SK-N-SH treated with all-trans-retinoic acid at 6 μM for 48 hours (cell line): ENCODE measurements at regions not wholly inside any gene's neighbourhood (a gene's known extent, or its start where the extent isn't known, plus 50 kb on each side); places are given as distances from the start of the nearest gene placed in this dataset.
"Not testable (repeated sequence)": the region's sequence is repeated elsewhere in the genome, so short reads cannot be mapped to it uniquely, and the experiment has no call there.

ENCODE experiments used
- ATAC-seq: fragments of 200-7000 bp; cut with Tn5 transposase; 3 replicates; pipeline ENCODE4 v1.9.1; 2020; ENCODE audit warnings: mild to moderate bottlenecking, moderate library complexity
- ARNTL ChIP-seq: fragments of 450-650 bp; formaldehyde crosslinking; IDR thresholded peaks from 2 replicates; pipeline ENCODE4 v1.5.0; 2020; ENCODE audit warnings: low read depth, mild to moderate bottlenecking, moderate library complexity, borderline replicate concordance
- BACH2 ChIP-seq: fragments of 250-450 bp; sonication (Bioruptor Pico); IDR thresholded peaks from 2 replicates; pipeline ENCODE4 v1.9.0; 2021; ENCODE audit warnings: mild to moderate bottlenecking, borderline replicate concordance
- CSDC2 ChIP-seq: fragments of 250-450 bp; sonication (Bioruptor Pico); IDR thresholded peaks from 2 replicates; pipeline ENCODE4 v1.5.0; 2020; ENCODE audit warnings: mild to moderate bottlenecking, moderate library complexity
- CSRNP3 ChIP-seq: fragments of 250-450 bp; sonication (Bioruptor Pico); IDR thresholded peaks from 2 replicates; pipeline ENCODE4 v1.5.1; 2021; ENCODE audit warnings: mild to moderate bottlenecking, moderate library complexity
- ESRRG ChIP-seq: fragments of 250-450 bp; sonication (Bioruptor Pico); IDR thresholded peaks from 2 replicates; pipeline ENCODE4 v1.6.1; 2021; ENCODE audit warnings: mild to moderate bottlenecking
- GLIS3 ChIP-seq: fragments of 250-450 bp; sonication (Bioruptor Pico); IDR thresholded peaks from 2 replicates; pipeline ENCODE4 v1.5.0; 2020; ENCODE audit warnings: mild to moderate bottlenecking, moderate library complexity
- ISL1 ChIP-seq: fragments of 250-450 bp; sonication (Bioruptor Pico); IDR thresholded peaks from 2 replicates; pipeline ENCODE4 v2.1.2; 2022; ENCODE audit warnings: mild to moderate bottlenecking, moderate library complexity
- PPARA ChIP-seq: fragments of 250-450 bp; sonication (Bioruptor Pico); IDR thresholded peaks from 2 replicates; pipeline ENCODE4 v1.5.0; 2020; ENCODE audit warnings: mild to moderate bottlenecking, borderline replicate concordance
- RARB ChIP-seq: fragments of 250-450 bp; sonication (Bioruptor Pico); IDR thresholded peaks from 2 replicates; pipeline ENCODE4 v1.8.0; 2021; ENCODE audit warnings: mild to moderate bottlenecking, moderate library complexity
- SNAI2 ChIP-seq: fragments of 250-450 bp; sonication (Bioruptor Pico); IDR thresholded peaks from 2 replicates; pipeline ENCODE4 v1.5.0; 2020; ENCODE audit warnings: mild to moderate bottlenecking, moderate library complexity
- TOX ChIP-seq: fragments of 250-450 bp; sonication (Bioruptor Pico); IDR thresholded peaks from 2 replicates; pipeline ENCODE4 v1.8.0; 2021; ENCODE audit warnings: mild to moderate bottlenecking, moderate library complexity, borderline replicate concordance
- TSHZ2 ChIP-seq: fragments of 250-450 bp; sonication (Bioruptor Pico); IDR thresholded peaks from 2 replicates; pipeline ENCODE4 v1.5.0; 2020; ENCODE audit warnings: mild to moderate bottlenecking, moderate library complexity
- ZC3H10 ChIP-seq: fragments of 250-450 bp; sonication (Bioruptor Pico); IDR thresholded peaks from 2 replicates; pipeline ENCODE4 v1.5.1; 2021; ENCODE audit warnings: mild to moderate bottlenecking, moderate library complexity
- ZFP3 ChIP-seq: fragments of 250-450 bp; sonication (Bioruptor Pico); IDR thresholded peaks from 2 replicates; pipeline ENCODE4 v1.5.0; 2020; ENCODE audit warnings: mild to moderate bottlenecking, moderate library complexity
- ZNF565 ChIP-seq: fragments of 450-650 bp; formaldehyde crosslinking; conservative IDR thresholded peaks from 2 replicates; pipeline ENCODE4 v1.5.0; 2020; ENCODE audit warnings: low read depth, mild to moderate bottlenecking, moderate library complexity
- ZNF70 ChIP-seq: fragments of 450-650 bp; formaldehyde crosslinking; IDR thresholded peaks from 2 replicates; pipeline ENCODE4 v1.5.0; 2020; ENCODE audit warnings: mild to moderate bottlenecking, moderate library complexity
- ZNF8 ChIP-seq: fragments of 450-650 bp; formaldehyde crosslinking; IDR thresholded peaks from 2 replicates; pipeline ENCODE4 v1.5.0; 2020; ENCODE audit warnings: mild to moderate bottlenecking, moderate library complexity
- TF ChIP-seq, protein P1 (sequence below): fragments of 250-450 bp; sonication (Bioruptor Pico); IDR thresholded peaks from 2 replicates; pipeline ENCODE4 v1.8.0; 2020; ENCODE audit warnings: mild to moderate bottlenecking, moderate library complexity, borderline replicate concordance
- TF ChIP-seq, protein P2 (sequence below): fragments of 250-450 bp; sonication (Bioruptor Pico); IDR thresholded peaks from 2 replicates; pipeline ENCODE4 v1.5.1; 2020; ENCODE audit warnings: low read depth, mild to moderate bottlenecking, moderate library complexity

GRCh38 chr5:91288118-91288916 is 94.8 kb downstream of the ARRDC3 start:
- ATAC-seq, result peak; percentile 77
- no peak for TF ChIP-seq ESRRG (CRISPR knock-in tag)
- no peak for TF ChIP-seq GLIS3 (CRISPR knock-in tag)
- 0 out of 2 replicates have a peak, but pooled peaks have one; percentile 19 for TF ChIP-seq ISL1 (CRISPR knock-in tag)
- TF ChIP-seq, protein P1, sequence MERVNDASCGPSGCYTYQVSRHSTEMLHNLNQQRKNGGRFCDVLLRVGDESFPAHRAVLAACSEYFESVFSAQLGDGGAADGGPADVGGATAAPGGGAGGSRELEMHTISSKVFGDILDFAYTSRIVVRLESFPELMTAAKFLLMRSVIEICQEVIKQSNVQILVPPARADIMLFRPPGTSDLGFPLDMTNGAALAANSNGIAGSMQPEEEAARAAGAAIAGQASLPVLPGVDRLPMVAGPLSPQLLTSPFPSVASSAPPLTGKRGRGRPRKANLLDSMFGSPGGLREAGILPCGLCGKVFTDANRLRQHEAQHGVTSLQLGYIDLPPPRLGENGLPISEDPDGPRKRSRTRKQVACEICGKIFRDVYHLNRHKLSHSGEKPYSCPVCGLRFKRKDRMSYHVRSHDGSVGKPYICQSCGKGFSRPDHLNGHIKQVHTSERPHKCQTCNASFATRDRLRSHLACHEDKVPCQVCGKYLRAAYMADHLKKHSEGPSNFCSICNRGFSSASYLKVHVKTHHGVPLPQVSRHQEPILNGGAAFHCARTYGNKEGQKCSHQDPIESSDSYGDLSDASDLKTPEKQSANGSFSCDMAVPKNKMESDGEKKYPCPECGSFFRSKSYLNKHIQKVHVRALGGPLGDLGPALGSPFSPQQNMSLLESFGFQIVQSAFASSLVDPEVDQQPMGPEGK (CRISPR knock-in tag), result no peak
- TF ChIP-seq, protein P2, sequence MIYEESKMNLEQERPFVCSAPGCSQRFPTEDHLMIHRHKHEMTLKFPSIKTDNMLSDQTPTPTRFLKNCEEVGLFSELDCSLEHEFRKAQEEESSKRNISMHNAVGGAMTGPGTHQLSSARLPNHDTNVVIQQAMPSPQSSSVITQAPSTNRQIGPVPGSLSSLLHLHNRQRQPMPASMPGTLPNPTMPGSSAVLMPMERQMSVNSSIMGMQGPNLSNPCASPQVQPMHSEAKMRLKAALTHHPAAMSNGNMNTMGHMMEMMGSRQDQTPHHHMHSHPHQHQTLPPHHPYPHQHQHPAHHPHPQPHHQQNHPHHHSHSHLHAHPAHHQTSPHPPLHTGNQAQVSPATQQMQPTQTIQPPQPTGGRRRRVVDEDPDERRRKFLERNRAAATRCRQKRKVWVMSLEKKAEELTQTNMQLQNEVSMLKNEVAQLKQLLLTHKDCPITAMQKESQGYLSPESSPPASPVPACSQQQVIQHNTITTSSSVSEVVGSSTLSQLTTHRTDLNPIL (CRISPR knock-in tag), result no peak
- no peak for TF ChIP-seq ZC3H10 (CRISPR knock-in tag)
- TF ChIP-seq TOX (CRISPR knock-in tag), result no peak
- no peak for TF ChIP-seq ZFP3 (CRISPR knock-in tag)
- peak; percentile 87 for TF ChIP-seq ZNF70 (CRISPR knock-in tag)
- TF ChIP-seq ARNTL, result no peak

DNA sequence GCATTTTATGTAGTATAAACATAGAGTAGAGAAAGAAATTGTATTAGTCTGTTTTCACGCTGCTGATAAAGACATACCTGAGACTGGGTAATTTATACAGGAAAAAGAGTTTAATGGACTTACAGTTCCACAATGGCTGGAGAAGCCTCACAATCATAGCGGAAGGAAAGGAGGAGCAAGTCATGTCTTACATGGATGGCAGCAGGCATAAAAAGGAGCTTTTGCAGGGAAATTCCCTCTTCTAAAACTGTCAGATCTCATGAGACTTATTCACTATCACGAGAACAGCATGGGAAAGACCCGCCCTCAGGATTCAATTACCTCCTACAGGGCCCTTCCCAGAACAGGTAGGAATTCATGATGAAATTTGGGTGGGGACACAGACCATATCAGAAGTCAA is 98.1 kb downstream of the ARRDC3 start:
- ATAC-seq, result not testable (repeated sequence)

- TF ChIP-seq CSDC2 (CRISPR knock-in tag) (no peak), CSRNP3 (CRISPR knock-in tag) (no peak), ZC3H10 (CRISPR knock-in tag) (0 out of 2 replicates have a peak, but pooled peaks have one; percentile 6)
- TF ChIP-seq, all 23 proteins: peak for 1
- no peak for ATAC-seq
Observed at GRCh38 chr5:91283899-91284298, 99.2 kb downstream of the ARRDC3 start.

GRCh38 chr5:91283326-91283725 is 99.8 kb downstream of the ARRDC3 start:
- TF ChIP-seq TOX (CRISPR knock-in tag), result no peak
- TF ChIP-seq SNAI2 (CRISPR knock-in tag), result no peak
- no peak for TF ChIP-seq PPARA (CRISPR knock-in tag)
- no peak for TF ChIP-seq BACH2 (CRISPR knock-in tag)
- TF ChIP-seq, protein P1 (CRISPR knock-in tag), result no peak
- no peak for TF ChIP-seq ZNF8 (CRISPR knock-in tag)
- TF ChIP-seq ZNF70 (CRISPR knock-in tag), result no peak
- no peak for TF ChIP-seq RARB
- no peak for TF ChIP-seq ZC3H10 (CRISPR knock-in tag)
- TF ChIP-seq TSHZ2, result no peak
- TF ChIP-seq ARNTL, result no peak
- TF ChIP-seq GLIS3 (CRISPR knock-in tag), result no peak
- TF ChIP-seq ZNF565 (CRISPR knock-in tag), result no peak
- TF ChIP-seq, protein P2 (CRISPR knock-in tag), result no peak
- ATAC-seq, result no peak
